WTC11 (cell line): ENCODE measurements at regions not wholly inside any gene's neighbourhood (a gene's known extent, or its start where the extent isn't known, plus 50 kb on each side); places are given as distances from the start of the nearest gene placed in this dataset.

Experiments
- ATAC-seq: fragments of 200-7000 bp; cut with Tn5 transposase; 2 replicates; pipeline ENCODE4 v1.10.0; 2021; ENCODE audit warnings: mild to moderate bottlenecking, moderate library complexity
- CTCF ChIA-PET: fragments of 300-600 bp; sonication (Branson Sonifier 250); formaldehyde crosslinking; loops from one replicate; lab custom pipeline; 2021; ENCODE audit warnings: antibody characterized with exemption; lab: Charles Lee
- POLR2A ChIA-PET: fragments of 350-600 bp; sonication (Branson Sonifier 250); formaldehyde crosslinking; loops from one replicate; lab custom pipeline; 2021; ENCODE audit warnings: antibody characterized with exemption; lab: Charles Lee
- DNase-seq: peaks from one replicate; pipeline ENCODE4 v3.0.0; 2021; ENCODE audit warnings: low spot score
- H3K27ac Mint-ChIP-seq: 2 replicates; pipeline ENCODE4 v1.8.0; 2021; ENCODE audit warnings: mixed read lengths
- H3K27me3 Mint-ChIP-seq: 2 replicates; pipeline ENCODE4 v1.8.0; 2021; ENCODE audit warnings: low read depth, mild to moderate bottlenecking, moderate library complexity, mixed read lengths
- H3K36me3 Mint-ChIP-seq: 2 replicates; pipeline ENCODE4 v1.8.0; 2021; ENCODE audit warnings: mixed read lengths
- H3K4me1 Mint-ChIP-seq: 2 replicates; pipeline ENCODE4 v1.8.0; 2022; ENCODE audit warnings: mixed read lengths
- H3K4me3 Mint-ChIP-seq: 2 replicates; pipeline ENCODE4 v1.8.0; 2021; ENCODE audit warnings: mild to moderate bottlenecking, moderate library complexity, mixed read lengths
- H3K9me3 Mint-ChIP-seq: 2 replicates; pipeline ENCODE4 v1.8.0; 2021; ENCODE audit warnings: mixed read lengths
- ATF1 ChIP-seq: sonication (generic); formaldehyde crosslinking; IDR thresholded peaks from 2 replicates; pipeline ENCODE4 v1.8.1; 2023; ENCODE audit warnings: mild to moderate bottlenecking, moderate library complexity, missing genetic modification reagents
- ATF3 ChIP-seq: sonication (generic); formaldehyde crosslinking; conservative IDR thresholded peaks from 2 replicates; pipeline ENCODE4 v1.8.1; 2022; ENCODE audit warnings: mild to moderate bottlenecking, missing genetic modification reagents
- E2F4 ChIP-seq: sonication (generic); formaldehyde crosslinking; IDR thresholded peaks from 2 replicates; pipeline ENCODE4 v1.8.1; 2022; ENCODE audit warnings: low read depth, mild to moderate bottlenecking, moderate library complexity, missing genetic modification reagents, borderline replicate concordance
- FOXP1 ChIP-seq: sonication (generic); formaldehyde crosslinking; IDR thresholded peaks from 2 replicates; pipeline ENCODE4 v1.8.0; 2022; ENCODE audit warnings: missing genetic modification reagents, mild to moderate bottlenecking, moderate library complexity, borderline replicate concordance
- HMGA2 ChIP-seq: fragments of 250-450 bp; sonication (Bioruptor Pico); IDR thresholded peaks from 2 replicates; pipeline ENCODE4 v1.4.0; 2021; ENCODE audit warnings: mild to moderate bottlenecking, moderate library complexity
- MYBL2 ChIP-seq: sonication (generic); formaldehyde crosslinking; IDR thresholded peaks from 2 replicates; pipeline ENCODE4 v1.8.1; 2023; ENCODE audit warnings: mild to moderate bottlenecking, moderate library complexity, missing genetic modification reagents
- NFYB ChIP-seq: sonication (generic); formaldehyde crosslinking; conservative IDR thresholded peaks from 2 replicates; pipeline ENCODE4 v1.8.0; 2022; ENCODE audit warnings: low read depth, missing genetic modification reagents
- OVOL2 ChIP-seq: fragments of 250-450 bp; sonication (Bioruptor Pico); IDR thresholded peaks from 2 replicates; pipeline ENCODE4 v1.9.0; 2021; ENCODE audit warnings: mild to moderate bottlenecking, borderline replicate concordance
- SMAD4 ChIP-seq: sonication (generic); formaldehyde crosslinking; IDR thresholded peaks from 2 replicates; pipeline ENCODE4 v1.8.0; 2022; ENCODE audit warnings: mild to moderate bottlenecking, missing genetic modification reagents
- ZMAT4 ChIP-seq: fragments of 250-450 bp; sonication (Bioruptor Pico); IDR thresholded peaks from 2 replicates; pipeline ENCODE4 v1.9.0; 2021; ENCODE audit warnings: mild to moderate bottlenecking
- ZNF281 ChIP-seq: sonication (generic); formaldehyde crosslinking; IDR thresholded peaks from 2 replicates; pipeline ENCODE4 v1.8.0; 2023; ENCODE audit warnings: mild to moderate bottlenecking, missing genetic modification reagents
- ZNF512 ChIP-seq: sonication (generic); formaldehyde crosslinking; IDR thresholded peaks from 2 replicates; pipeline ENCODE4 v1.8.1; 2022; ENCODE audit warnings: missing genetic modification reagents, borderline replicate concordance
- TF ChIP-seq, protein P1 (sequence below): fragments of 200-600 bp; IDR thresholded peaks from 2 replicates; pipeline ENCODE4 v1.8.0; 2022; ENCODE audit warnings: antibody characterized with exemption
- TF ChIP-seq, protein P2 (sequence below): sonication (generic); formaldehyde crosslinking; IDR thresholded peaks from 2 replicates; pipeline ENCODE4 v1.8.1; 2023; ENCODE audit warnings: mild to moderate bottlenecking, missing genetic modification reagents
- TF ChIP-seq, protein P3 (sequence below): sonication (generic); formaldehyde crosslinking; IDR thresholded peaks from 2 replicates; pipeline ENCODE4 v1.8.1; 2023; ENCODE audit warnings: mild to moderate bottlenecking, missing genetic modification reagents, moderate library complexity

DNA sequence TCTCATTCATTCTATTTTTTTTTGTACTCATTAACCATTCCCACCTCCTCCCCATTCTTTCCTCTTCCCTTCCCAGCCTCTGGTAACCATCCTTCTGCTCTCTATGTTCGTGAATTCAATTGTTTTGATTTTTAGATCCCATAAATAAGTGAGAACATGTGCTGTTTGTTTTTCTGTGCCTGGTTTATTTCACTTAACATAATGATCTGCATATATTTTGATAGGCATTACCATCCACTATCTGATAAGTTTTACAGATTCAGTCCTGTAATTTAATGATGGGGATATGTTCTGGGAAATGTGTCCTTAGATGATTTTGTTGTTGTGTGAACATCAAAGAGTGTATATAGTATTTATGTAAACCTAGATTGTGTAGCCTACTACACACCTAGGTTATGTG lies 77.5 kb upstream of the CPHXL start (continued):
- TF ChIP-seq ZNF281 (CRISPR knock-in tag) (no peak), ZNF512 (CRISPR knock-in tag) (no peak), FOXP1 (CRISPR knock-in tag) (no peak), MYBL2 (no peak)

GRCh38 chr16:75804368-75804767 lies 78.1 kb upstream of the CPHXL start:
- Mint-ChIP-seq H3K27me3 (peaks cover 38% of the 10 kb centered on the region), H3K27ac (no peak overlapping the region), H3K9me3 (peaks cover 49% of the 10 kb centered on the region), H3K4me3 (no peak overlapping the region), H3K4me1 (no peaks in the 10 kb centered on the region), H3K36me3 (no peaks in the 10 kb centered on the region)
- ATAC-seq (no peak), DNase-seq (no peak)
- CTCF ChIA-PET = no interaction called here
- POLR2A ChIA-PET = no interaction called here
- TF ChIP-seq ZMAT4 (CRISPR knock-in tag) (no peak), ATF1 (CRISPR knock-in tag) (no peak), NFYB (no peak), ATF3 (CRISPR knock-in tag) (no peak), SMAD4 (CRISPR knock-in tag) (no peak), E2F4 (CRISPR knock-in tag) (no peak), OVOL2 (CRISPR knock-in tag) (no peak), HMGA2 (CRISPR knock-in tag) (no peak)
- TF ChIP-seq, protein P1, sequence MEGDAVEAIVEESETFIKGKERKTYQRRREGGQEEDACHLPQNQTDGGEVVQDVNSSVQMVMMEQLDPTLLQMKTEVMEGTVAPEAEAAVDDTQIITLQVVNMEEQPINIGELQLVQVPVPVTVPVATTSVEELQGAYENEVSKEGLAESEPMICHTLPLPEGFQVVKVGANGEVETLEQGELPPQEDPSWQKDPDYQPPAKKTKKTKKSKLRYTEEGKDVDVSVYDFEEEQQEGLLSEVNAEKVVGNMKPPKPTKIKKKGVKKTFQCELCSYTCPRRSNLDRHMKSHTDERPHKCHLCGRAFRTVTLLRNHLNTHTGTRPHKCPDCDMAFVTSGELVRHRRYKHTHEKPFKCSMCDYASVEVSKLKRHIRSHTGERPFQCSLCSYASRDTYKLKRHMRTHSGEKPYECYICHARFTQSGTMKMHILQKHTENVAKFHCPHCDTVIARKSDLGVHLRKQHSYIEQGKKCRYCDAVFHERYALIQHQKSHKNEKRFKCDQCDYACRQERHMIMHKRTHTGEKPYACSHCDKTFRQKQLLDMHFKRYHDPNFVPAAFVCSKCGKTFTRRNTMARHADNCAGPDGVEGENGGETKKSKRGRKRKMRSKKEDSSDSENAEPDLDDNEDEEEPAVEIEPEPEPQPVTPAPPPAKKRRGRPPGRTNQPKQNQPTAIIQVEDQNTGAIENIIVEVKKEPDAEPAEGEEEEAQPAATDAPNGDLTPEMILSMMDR = no peak
- TF ChIP-seq, protein P2, sequence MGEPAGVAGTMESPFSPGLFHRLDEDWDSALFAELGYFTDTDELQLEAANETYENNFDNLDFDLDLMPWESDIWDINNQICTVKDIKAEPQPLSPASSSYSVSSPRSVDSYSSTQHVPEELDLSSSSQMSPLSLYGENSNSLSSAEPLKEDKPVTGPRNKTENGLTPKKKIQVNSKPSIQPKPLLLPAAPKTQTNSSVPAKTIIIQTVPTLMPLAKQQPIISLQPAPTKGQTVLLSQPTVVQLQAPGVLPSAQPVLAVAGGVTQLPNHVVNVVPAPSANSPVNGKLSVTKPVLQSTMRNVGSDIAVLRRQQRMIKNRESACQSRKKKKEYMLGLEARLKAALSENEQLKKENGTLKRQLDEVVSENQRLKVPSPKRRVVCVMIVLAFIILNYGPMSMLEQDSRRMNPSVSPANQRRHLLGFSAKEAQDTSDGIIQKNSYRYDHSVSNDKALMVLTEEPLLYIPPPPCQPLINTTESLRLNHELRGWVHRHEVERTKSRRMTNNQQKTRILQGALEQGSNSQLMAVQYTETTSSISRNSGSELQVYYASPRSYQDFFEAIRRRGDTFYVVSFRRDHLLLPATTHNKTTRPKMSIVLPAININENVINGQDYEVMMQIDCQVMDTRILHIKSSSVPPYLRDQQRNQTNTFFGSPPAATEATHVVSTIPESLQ (CRISPR knock-in tag) = no peak
- TF ChIP-seq, protein P3, sequence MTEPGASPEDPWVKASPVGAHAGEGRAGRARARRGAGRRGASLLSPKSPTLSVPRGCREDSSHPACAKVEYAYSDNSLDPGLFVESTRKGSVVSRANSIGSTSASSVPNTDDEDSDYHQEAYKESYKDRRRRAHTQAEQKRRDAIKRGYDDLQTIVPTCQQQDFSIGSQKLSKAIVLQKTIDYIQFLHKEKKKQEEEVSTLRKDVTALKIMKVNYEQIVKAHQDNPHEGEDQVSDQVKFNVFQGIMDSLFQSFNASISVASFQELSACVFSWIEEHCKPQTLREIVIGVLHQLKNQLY (CRISPR knock-in tag) = no peak
